ENCODE measurements at regions not wholly inside any gene's neighbourhood (a gene's known extent, or its start where the extent isn't known, plus 50 kb on each side); places are given as distances from the start of the nearest gene placed in this dataset.

DNA sequence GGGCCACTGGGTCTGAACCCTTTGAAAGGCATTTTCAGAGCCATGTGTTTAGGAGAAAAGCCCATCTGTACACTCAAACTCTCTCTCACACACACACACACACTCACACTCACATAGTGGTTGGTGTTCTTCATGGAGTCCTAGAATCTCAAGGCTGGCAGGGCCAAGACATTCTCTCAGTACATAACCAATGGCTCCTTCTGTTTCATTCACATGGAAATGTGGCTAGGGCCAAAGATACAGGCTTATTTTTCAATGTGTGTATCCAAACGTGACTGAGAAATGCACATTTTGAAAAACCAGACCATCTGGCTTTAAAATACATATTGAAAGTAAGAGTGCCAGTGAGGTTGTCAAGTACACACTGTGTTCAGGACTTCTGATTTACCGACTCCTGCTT, 59.0 kb upstream of the SALL1 start:
- no peaks in the 10 kb centered on the region for H3K4me1 Mint-ChIP-seq (ENCODE audit: low read depth, unreplicated experiment)
- peaks cover 5% of the 10 kb centered on the region for H3K36me3 Mint-ChIP-seq (ENCODE audit: unreplicated experiment)
- no peaks in the 10 kb centered on the region for H3K27me3 Mint-ChIP-seq (ENCODE audit: unreplicated experiment)
- H3K4me3 Mint-ChIP-seq (ENCODE audit: unreplicated experiment): no peak overlapping the region
- TF ChIP-seq, protein P1, sequence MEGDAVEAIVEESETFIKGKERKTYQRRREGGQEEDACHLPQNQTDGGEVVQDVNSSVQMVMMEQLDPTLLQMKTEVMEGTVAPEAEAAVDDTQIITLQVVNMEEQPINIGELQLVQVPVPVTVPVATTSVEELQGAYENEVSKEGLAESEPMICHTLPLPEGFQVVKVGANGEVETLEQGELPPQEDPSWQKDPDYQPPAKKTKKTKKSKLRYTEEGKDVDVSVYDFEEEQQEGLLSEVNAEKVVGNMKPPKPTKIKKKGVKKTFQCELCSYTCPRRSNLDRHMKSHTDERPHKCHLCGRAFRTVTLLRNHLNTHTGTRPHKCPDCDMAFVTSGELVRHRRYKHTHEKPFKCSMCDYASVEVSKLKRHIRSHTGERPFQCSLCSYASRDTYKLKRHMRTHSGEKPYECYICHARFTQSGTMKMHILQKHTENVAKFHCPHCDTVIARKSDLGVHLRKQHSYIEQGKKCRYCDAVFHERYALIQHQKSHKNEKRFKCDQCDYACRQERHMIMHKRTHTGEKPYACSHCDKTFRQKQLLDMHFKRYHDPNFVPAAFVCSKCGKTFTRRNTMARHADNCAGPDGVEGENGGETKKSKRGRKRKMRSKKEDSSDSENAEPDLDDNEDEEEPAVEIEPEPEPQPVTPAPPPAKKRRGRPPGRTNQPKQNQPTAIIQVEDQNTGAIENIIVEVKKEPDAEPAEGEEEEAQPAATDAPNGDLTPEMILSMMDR (IDR thresholded peaks at IDR 0.05; ENCODE audit: partially characterized antibody, unreplicated experiment): no peak
- DNase-seq: no peak
- H3K27ac Mint-ChIP-seq (ENCODE audit: unreplicated experiment): no peak overlapping the region
- no peaks in the 10 kb centered on the region for H3K9me3 Mint-ChIP-seq (ENCODE audit: unreplicated experiment)

DNA sequence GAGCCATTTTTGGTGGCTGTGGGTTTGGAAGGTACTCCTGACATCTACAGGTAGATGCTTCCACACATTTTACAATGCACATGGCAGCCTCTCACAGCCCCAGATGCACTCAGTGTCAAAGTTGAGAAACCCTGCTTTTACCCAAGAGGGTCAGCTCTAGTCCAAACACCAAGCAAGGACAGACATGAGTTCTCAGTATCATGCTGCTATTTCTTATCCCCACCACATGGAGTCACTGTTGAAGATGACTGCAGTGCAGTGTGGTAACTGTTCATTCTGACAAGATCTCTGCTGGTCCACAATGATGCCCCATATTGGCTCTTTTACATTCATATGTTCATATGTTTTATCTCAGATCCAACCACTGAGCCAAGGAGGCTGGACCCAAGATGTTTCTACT, 50.5 kb upstream of the SALL1 start:
- peaks cover 10% of the 10 kb centered on the region for H3K4me1 Mint-ChIP-seq (ENCODE audit: low read depth, unreplicated experiment)
- no peak overlapping the region for H3K27ac Mint-ChIP-seq (ENCODE audit: unreplicated experiment)
- DNase-seq: no peak
- no peaks in the 10 kb centered on the region for H3K27me3 Mint-ChIP-seq (ENCODE audit: unreplicated experiment)
- H3K9me3 Mint-ChIP-seq (ENCODE audit: unreplicated experiment): peaks cover 2% of the 10 kb centered on the region
- H3K36me3 Mint-ChIP-seq (ENCODE audit: unreplicated experiment): peaks cover 8% of the 10 kb centered on the region
- TF ChIP-seq, protein P1 (IDR thresholded peaks at IDR 0.05; ENCODE audit: partially characterized antibody, unreplicated experiment): no peak
- no peak overlapping the region for H3K4me3 Mint-ChIP-seq (ENCODE audit: unreplicated experiment)

All from glutamatergic neuron (in vitro differentiated cells).